NCI-H774 (cell line): ENCODE measurements at regions not wholly inside any gene's neighbourhood (a gene's known extent, or its start where the extent isn't known, plus 50 kb on each side); places are given as distances from the start of the nearest gene placed in this dataset.

Experiments
- DNase-seq: peaks from one replicate; lab custom pipeline; 2025; lab: John Stamatoyannopoulos, UW

DNA sequence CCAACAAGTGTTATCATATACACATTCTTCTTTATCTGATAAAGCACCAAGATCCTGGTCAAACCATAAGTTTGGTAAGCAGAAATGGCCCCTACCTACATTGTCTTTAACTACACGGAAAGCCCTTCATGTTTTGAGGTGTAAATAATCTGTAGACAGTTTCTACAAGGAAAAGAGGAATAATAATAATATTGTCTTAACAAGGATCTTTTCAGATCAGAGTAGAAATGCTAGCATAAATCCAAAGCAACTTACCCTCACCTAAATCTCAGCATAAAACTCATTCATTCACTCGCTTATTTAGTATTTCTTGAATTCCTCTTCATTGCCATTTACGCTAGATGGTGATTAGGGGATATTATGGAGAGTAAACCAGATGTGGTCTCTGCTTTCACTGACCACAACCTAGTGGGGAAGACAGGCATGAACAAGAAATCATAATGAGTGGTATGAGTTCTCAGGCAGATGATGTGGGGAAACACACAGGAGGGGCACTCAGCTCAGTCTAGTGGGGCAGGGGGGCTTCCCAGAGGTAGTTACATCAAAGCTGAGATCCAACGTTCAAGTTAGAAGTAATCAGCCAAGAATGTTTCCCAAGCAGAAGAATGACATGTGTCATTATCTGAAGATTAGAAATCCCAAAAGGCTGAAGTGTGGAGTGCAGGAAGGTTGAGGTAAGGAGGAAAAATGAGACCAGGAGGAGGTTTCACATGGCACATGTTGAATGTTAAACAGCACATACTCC is 65.4 kb upstream of the ZC3H12C start:
- no peak for DNase-seq

- DNase-seq, result no peak
These were observed 64.3 kb upstream of the ZC3H12C start for GRCh38 chr11:110028921-110029320.

GRCh38 chr11:110029714-110030113 is 63.5 kb upstream of the ZC3H12C start:
- no peak for DNase-seq

- DNase-seq, result no peak
These were observed 62.0 kb upstream of the ZC3H12C start for GRCh38 chr11:110031171-110031570.

DNA sequence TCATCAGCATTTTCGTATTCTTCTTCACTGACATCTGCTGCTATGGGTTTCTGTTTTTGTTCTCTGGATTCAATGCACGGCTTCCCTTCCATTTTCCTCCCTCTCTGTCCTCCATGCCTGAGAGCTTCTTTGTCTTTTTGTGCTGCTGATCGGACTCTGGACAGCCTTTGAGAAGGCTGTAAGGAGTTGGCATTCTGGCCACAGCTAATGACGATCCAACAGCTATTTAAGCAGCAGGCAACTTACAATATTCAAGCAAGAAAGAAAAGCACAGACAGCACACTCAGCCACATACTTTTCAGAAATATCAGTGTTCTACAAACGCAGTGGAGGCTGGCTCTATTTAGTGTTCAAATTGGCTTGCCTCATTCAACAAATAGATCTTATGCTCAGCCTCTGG is 60.9 kb upstream of the ZC3H12C start:
- no peak for DNase-seq

DNA sequence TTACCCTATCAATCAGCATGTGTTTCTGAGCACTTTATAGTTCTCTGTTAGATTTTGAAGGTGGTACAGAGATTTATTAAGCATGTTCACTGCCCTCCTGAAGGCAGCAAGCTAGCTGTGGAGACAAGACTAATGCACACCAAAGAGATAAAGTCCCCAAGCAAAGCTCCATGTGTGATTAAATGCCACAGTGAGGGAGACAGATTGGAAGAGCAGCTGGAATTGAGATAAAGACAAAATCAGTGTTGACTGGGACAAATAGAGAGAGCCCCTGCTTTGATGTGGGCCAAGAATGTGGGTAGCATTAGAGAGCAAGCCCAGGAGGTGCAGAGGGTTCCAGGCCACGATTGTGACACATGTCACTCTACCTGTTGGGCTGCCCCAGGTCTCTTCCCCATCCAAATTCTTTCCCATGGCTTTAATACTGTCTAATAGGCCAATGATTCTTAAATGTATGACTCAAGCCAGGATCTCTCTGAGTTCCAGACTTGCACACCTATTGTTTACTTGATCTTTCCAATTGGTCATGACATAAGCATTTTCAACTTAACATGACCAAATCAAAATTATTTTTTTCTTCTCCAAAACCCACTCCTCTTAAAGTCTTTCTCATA is 60.1 kb upstream of the ZC3H12C start:
- no peak for DNase-seq

DNA sequence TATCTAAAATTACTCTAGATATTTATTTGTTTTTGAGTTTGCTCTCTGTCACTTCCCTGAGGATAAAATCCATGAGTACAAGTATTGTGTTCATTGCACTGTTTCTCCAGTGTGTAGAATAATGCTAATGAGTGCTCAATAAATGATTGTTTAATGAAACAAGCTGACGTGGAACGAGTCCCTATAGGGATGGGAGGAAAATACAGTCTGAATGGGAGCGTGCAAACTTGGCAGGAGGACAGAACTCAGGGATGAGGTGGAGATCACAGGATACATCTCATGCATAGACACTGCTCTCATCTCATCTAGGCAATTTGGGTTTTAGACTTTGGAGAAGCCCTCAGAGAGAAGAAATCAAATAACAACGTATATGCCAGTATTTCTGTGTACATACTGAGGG is 58.4 kb upstream of the ZC3H12C start:
- DNase-seq, result no peak

DNA sequence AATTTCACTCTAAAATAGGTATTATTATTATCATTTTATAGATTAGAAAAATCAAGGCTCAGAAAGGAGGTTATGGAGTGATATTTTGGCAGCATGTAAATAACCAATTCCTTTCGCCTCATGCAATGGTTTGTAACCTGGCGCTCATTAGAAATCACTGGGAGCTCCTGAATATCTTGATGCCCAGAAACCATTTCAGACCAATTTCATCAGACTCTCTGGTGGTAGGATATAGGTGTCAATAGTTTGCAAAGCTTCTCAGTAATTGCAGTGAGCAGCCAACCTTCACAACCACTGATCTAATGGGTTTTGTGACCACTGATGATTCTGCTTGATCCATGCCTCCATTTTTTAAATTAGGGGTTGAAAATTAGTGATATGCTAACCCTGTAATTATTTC is 57.8 kb upstream of the ZC3H12C start:
- DNase-seq, result no peak

DNA sequence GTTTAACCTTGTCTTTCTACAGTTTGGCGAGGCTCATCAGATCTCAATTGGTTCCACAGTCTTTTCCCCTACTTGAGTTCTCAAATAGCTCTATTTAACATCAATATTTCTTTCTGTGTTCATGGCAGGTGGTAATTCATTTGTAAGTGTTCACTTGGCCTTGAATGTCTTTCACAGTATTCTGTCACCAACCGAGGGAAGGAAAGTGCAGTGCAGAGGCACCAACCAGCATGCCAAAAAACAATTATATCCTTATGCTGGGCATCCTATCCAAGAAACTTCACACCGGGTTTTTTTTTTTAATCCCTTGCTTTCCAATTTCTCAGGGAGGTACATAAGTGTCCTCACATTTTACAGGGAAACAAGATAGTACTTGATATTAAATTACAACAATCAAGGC is 55.0 kb upstream of the ZC3H12C start:
- DNase-seq, result no peak
